HG03521 (cell line): ENCODE measurements at regions not wholly inside any gene's neighbourhood (a gene's known extent, or its start where the extent isn't known, plus 50 kb on each side); places are given as distances from the start of the nearest gene placed in this dataset.

ENCODE experiments used
- ATAC-seq: cut with Tn5 transposase; IDR thresholded peaks from one replicate; pipeline ENCODE4 v1.9.1; 2021; ENCODE audit warnings: mild to moderate bottlenecking, moderate library complexity; ENCODE audit not compliant: unreplicated experiment

GRCh38 chr1:208576425-208576824 is 332.2 kb upstream of the PLXNA2 start:
- no peak for ATAC-seq

GRCh38 chr1:208577381-208577905 is 333.3 kb upstream of the PLXNA2 start:
- ATAC-seq, result no peak

DNA sequence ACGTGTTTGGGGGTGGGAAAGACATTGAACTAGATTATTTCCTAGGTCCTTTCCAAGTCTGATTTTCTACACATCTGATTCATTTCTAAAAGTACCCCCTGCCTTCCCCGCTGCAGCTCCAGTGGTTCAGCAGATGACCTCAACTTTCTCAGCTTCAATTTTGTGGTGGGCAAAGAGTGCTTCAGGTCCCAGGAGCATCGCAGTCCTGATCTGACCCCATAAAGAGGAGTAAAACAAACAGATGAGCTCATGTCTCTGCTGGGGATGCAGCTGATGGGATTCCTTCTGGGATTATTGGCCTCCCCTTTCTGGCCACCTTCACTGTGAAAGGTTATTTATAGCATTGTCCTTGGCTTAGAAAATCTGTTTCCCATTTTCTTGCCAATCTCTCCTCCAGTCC is 337.0 kb upstream of the PLXNA2 start:
- no peak for ATAC-seq

- no peak for ATAC-seq
Observed at GRCh38 chr1:208581667-208582066, 337.5 kb upstream of the PLXNA2 start.

- no peak for ATAC-seq
Observed at GRCh38 chr1:208584167-208584755, 340.1 kb upstream of the PLXNA2 start.

GRCh38 chr1:208587110-208587509 is 342.9 kb upstream of the PLXNA2 start:
- ATAC-seq, result peak; percentile 95

GRCh38 chr1:208593306-208594006 is 349.3 kb upstream of the PLXNA2 start:
- no peak for ATAC-seq

DNA sequence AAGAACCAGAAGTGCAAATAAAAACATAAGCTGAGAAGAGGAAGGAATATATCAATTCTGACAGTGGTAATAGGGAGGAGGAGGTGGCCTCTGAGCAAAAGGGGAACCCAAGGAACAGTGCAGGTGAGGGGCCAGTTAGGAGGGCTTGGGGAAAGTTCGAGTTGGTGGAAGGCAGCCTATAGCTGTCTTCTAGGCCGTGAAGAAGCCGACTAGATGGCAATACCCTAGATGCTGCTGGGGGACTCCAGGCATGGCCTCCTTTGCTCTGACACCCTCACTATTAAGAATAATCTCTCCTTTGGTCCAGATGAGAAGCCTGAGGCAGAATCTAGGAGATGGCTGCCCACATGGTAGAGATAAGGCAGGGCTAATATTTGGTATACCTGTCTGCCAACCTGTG is 351.1 kb upstream of the PLXNA2 start:
- no peak for ATAC-seq

GRCh38 chr1:208595745-208596144 is 351.6 kb upstream of the PLXNA2 start:
- no peak for ATAC-seq

DNA sequence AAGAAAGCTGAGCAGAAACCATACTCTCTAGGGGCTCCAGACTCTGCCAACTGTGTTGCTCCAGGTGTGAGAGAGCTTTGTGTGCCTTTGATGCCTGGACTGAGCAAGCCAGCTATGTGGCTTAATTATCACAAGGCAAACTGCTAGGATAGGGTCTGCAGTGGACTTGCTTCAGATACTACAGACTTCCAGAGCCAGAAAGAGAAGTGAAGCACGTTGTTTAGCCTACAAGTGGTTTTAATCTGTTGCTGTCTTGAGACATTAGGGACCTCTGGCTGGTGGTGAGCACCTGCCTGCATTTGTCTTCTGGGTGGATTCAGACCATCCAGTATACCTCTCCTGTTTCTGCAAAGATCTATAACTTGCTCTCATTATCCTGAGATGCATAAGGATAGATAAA is 353.4 kb upstream of the PLXNA2 start:
- ATAC-seq, result no peak

- ATAC-seq, result no peak
Observed at GRCh38 chr1:208598021-208598420, 353.8 kb upstream of the PLXNA2 start.

- ATAC-seq, result no peak
Observed at GRCh38 chr1:208599063-208599462, 354.9 kb upstream of the PLXNA2 start.

GRCh38 chr1:208600456-208601190 is 356.4 kb upstream of the PLXNA2 start:
- ATAC-seq, result no peak

- ATAC-seq, result no peak
Observed at GRCh38 chr1:208601561-208601960, 357.4 kb upstream of the PLXNA2 start.

DNA sequence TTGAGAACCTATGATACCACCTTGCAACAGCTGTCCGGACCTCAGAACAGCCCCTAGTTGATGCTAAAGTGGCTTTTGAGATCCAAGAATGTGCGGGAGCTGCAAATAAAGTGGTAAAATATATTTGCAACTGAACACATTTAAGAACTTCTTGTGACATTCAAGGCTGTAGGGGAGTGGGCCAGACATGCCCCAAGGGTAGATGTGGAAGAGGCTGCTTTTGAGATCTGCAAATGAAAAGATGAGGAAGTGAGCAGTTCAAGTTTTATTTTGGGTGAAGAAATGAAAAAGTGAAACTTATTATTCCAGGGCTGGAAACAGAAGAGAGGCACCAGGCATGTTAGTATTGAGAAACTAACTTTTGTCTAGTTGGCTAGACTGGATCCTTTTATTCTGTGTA is 359.5 kb upstream of the PLXNA2 start:
- no peak for ATAC-seq

GRCh38 chr1:208604295-208604694 is 360.1 kb upstream of the PLXNA2 start:
- ATAC-seq, result peak; percentile 97

DNA sequence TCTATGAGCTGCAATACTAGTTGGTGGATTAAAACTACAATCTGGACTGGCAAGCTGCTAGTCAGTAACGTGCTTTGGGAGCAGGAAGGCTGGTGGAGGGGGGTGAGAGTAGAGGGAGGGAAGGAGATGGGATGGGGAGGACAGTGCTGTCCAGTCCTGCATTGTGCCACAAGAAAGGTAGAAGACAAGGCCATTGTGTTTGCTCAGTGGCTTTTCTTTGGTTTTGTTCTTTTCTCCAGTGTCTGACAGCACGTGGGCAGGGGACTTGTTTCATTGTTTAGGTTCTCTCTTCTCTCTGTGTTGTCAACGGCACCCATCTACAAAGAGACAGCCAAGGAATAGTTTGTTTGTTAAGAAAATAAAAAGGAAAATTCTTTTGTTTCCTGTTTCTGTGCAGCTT is 362.8 kb upstream of the PLXNA2 start:
- no peak for ATAC-seq

GRCh38 chr1:208607616-208608015 is 363.4 kb upstream of the PLXNA2 start:
- no peak for ATAC-seq

- no peak for ATAC-seq
Observed at GRCh38 chr1:208614610-208615009, 370.4 kb upstream of the PLXNA2 start.

DNA sequence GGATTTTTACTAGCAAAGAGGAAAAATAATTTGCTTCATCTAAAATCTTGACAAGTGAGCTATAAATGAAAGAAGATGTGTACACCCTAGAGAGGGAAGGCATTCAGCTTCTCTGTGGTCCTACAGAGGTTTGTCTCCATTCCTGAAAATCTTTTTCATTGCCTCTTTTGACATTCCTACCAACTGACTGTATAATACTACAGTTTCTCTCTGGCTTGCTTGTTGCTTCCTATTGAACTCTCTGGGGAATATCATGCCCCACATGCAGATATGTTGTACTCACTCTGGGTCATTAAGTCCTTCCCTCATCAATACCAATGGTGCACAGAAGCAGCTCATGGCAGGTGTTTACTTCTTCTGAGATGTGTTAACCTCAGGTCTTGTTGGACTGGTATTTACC is 371.2 kb upstream of the PLXNA2 start:
- no peak for ATAC-seq

DNA sequence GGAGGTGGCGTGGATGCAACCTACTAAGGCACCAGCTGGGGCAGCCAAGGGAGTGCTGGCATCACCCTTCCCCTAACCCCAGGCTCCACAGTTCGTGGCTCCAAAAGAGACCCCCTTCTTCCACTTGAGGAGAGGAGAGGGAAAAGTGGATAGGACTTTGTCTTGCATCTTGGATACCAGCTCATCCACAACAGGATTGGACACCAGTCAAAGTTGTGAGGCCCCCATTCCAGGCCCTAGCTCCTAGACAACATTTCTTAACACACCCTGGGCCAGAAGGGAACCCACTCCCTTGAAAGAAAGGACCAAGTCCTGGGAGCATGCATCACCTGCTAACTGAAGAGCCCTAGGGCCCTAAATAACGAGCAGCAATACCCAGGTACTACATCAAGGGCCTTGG is 372.6 kb upstream of the PLXNA2 start:
- ATAC-seq, result no peak
